Liver (tissue), 8 donors: ENCODE measurements at regions not wholly inside any gene's neighbourhood (a gene's known extent, or its start where the extent isn't known, plus 50 kb on each side); places are given as distances from the start of the nearest gene placed in this dataset.

Source experiments
- DNase-seq: peaks from one replicate; pipeline ENCODE4 v3.0.0-alpha.2; 2017; ENCODE audit warnings: low spot score
- H3K27ac ChIP-seq, 2 donors: one replicate each; pipeline ENCODE4 v1.7.0; 2013; ENCODE audit warnings: inconsistent platforms in 2 of 2, low read length in 2 of 2, control low read depth in 1 of 2, low read depth in 1 of 2, mild to moderate bottlenecking in 1 of 2
- H3K27me3 ChIP-seq, 4 donors: one replicate each; pipeline versions ENCODE4 v1.6.1 to v1.7.0; 2013; ENCODE audit warnings: low read length in 3 of 4, inconsistent platforms in 1 of 4, mild to moderate bottlenecking in 1 of 4, moderate library complexity in 1 of 4; ENCODE audit not compliant: control insufficient read depth in 4 of 4, insufficient read depth in 4 of 4
- H3K36me3 ChIP-seq, 4 donors: one replicate each; pipeline versions ENCODE4 v1.6.1 to v1.7.0; 2013; ENCODE audit warnings: low read length in 3 of 4, mild to moderate bottlenecking in 3 of 4, low read depth in 1 of 4, moderate library complexity in 1 of 4; ENCODE audit not compliant: control insufficient read depth in 4 of 4, insufficient read depth in 3 of 4
- H3K4me1 ChIP-seq, 4 donors: one replicate each; pipeline versions ENCODE4 v1.6.1 to v1.7.0; 2013; ENCODE audit warnings: low read length in 3 of 4, mild to moderate bottlenecking in 3 of 4, moderate library complexity in 1 of 4; ENCODE audit not compliant: control insufficient read depth in 4 of 4, insufficient read depth in 4 of 4
- H3K4me3 ChIP-seq, 3 donors: one replicate each; pipeline versions ENCODE4 v1.6.1 to v1.7.0; 2013; ENCODE audit warnings: low read length in 3 of 3, control low read depth in 1 of 3, low read depth in 1 of 3, mild to moderate bottlenecking in 1 of 3
- H3K9ac ChIP-seq, 2 donors: one replicate each; pipeline ENCODE4 v1.7.0; 2013; ENCODE audit warnings: low read length in 2 of 2, mild to moderate bottlenecking in 2 of 2, moderate library complexity in 2 of 2, control low read depth in 1 of 2, low read depth in 1 of 2
- H3K9me3 ChIP-seq, 4 donors: one replicate each; pipeline versions ENCODE4 v1.6.1 to v1.7.0; 2013; ENCODE audit warnings: low read length in 3 of 4; ENCODE audit not compliant: control insufficient read depth in 4 of 4
- EGR1 ChIP-seq, 2 donors: IDR thresholded peaks; 2 replicates each; pipeline ENCODE4 v1.6.1; 2016 to 2018; ENCODE audit warnings: antibody characterized with exemption in 2 of 2, low read depth in 2 of 2
- FOXA1 ChIP-seq: IDR thresholded peaks from 2 replicates; pipeline ENCODE4 v1.6.1; 2016; ENCODE audit warnings: antibody characterized with exemption
- GABPA ChIP-seq, 2 donors: IDR thresholded peaks in 1 of 2; conservative IDR thresholded peaks in 1 of 2; 2 replicates each; pipeline ENCODE4 v1.6.1; 2016; ENCODE audit warnings: antibody characterized with exemption in 2 of 2, mild to moderate bottlenecking in 1 of 2, moderate library complexity in 1 of 2
- HNF4G ChIP-seq: IDR thresholded peaks from 2 replicates; pipeline ENCODE4 v1.6.1; 2016; ENCODE audit warnings: antibody characterized with exemption
- SP1 ChIP-seq: IDR thresholded peaks from 2 replicates; pipeline ENCODE4 v1.6.1; 2018; ENCODE audit warnings: antibody characterized with exemption, mild to moderate bottlenecking
- TAF1 ChIP-seq: conservative IDR thresholded peaks from 2 replicates; pipeline ENCODE4 v1.6.1; 2016; ENCODE audit warnings: antibody characterized with exemption, mild to moderate bottlenecking
- YY1 ChIP-seq: IDR thresholded peaks from 2 replicates; pipeline ENCODE4 v1.6.1; 2016; ENCODE audit warnings: antibody characterized with exemption, mild to moderate bottlenecking
- WGBS: extraction: QIAGEN DNeasy Blood & Tissue Kit; methylation state at CpG from one replicate; pipeline ENCODE4 v1.1.7; 2013; 5-methylcytosine and 5-hydroxymethylcytosine counted together
- TF ChIP-seq, protein P1 (sequence below): IDR thresholded peaks from 2 replicates; pipeline ENCODE4 v1.6.1; 2016; ENCODE audit warnings: antibody characterized with exemption
- TF ChIP-seq, protein P2 (sequence below): IDR thresholded peaks from 2 replicates; pipeline ENCODE4 v1.6.1; 2016; ENCODE audit warnings: antibody characterized with exemption, mild to moderate bottlenecking
- TF ChIP-seq, protein P3 (sequence below): fragments of 150-350 bp; IDR thresholded peaks from 2 replicates; pipeline ENCODE4 v1.5.1; 2017; ENCODE audit warnings: improper control_type of control experiment, low read depth, low read length; ENCODE audit not compliant: missing input control
- TF ChIP-seq, protein P4 (sequence below): IDR thresholded peaks from 2 replicates; pipeline ENCODE4 v1.6.1; 2016; ENCODE audit warnings: antibody characterized with exemption
- donor health status: healthy.
- donor health status: healthy.
- donor health status: healthy.
- donor health status: healthy.
- donor health status: healthy.

DNA sequence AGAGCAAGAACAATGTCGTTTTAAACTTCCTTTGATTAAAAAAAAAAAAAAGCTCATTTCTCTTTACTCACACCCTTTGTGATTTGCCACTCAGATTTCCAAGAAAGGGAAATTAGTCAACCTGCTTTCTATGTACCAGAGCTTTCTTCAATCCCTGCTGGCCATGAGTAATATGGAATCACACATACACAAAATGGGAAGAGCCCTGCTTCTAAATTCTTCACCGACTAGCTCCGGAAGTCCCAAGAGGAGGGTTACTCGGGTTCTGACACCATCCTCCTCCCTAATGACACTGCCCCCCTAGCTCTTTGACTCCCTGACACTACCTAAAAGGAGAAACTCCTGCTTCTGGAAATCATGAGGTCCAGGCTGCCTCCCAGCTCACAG, 81.8 kb upstream of the SFMBT2 start:
- H3K27me3 ChIP-seq = peaks cover 0 to 4% (median 0%) of the 10 kb centered on the region in 4 donors
- H3K9me3 ChIP-seq = no peaks in the 10 kb centered on the region
- 67% methylated on average over 4 of the region's 4 CpGs for WGBS
- TF ChIP-seq FOXA1 = no peak
- TF ChIP-seq, protein P1, sequence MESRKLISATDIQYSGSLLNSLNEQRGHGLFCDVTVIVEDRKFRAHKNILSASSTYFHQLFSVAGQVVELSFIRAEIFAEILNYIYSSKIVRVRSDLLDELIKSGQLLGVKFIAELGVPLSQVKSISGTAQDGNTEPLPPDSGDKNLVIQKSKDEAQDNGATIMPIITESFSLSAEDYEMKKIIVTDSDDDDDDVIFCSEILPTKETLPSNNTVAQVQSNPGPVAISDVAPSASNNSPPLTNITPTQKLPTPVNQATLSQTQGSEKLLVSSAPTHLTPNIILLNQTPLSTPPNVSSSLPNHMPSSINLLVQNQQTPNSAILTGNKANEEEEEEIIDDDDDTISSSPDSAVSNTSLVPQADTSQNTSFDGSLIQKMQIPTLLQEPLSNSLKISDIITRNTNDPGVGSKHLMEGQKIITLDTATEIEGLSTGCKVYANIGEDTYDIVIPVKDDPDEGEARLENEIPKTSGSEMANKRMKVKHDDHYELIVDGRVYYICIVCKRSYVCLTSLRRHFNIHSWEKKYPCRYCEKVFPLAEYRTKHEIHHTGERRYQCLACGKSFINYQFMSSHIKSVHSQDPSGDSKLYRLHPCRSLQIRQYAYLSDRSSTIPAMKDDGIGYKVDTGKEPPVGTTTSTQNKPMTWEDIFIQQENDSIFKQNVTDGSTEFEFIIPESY = no peak
- no peak for TF ChIP-seq TAF1
- H3K4me3 ChIP-seq = no peak overlapping the region
- H3K9ac ChIP-seq = no peak overlapping the region
- H3K27ac ChIP-seq = no peak overlapping the region
- no peak for DNase-seq
- no peaks in the 10 kb centered on the region for H3K36me3 ChIP-seq
- H3K4me1 ChIP-seq = no peaks in the 10 kb centered on the region

DNA sequence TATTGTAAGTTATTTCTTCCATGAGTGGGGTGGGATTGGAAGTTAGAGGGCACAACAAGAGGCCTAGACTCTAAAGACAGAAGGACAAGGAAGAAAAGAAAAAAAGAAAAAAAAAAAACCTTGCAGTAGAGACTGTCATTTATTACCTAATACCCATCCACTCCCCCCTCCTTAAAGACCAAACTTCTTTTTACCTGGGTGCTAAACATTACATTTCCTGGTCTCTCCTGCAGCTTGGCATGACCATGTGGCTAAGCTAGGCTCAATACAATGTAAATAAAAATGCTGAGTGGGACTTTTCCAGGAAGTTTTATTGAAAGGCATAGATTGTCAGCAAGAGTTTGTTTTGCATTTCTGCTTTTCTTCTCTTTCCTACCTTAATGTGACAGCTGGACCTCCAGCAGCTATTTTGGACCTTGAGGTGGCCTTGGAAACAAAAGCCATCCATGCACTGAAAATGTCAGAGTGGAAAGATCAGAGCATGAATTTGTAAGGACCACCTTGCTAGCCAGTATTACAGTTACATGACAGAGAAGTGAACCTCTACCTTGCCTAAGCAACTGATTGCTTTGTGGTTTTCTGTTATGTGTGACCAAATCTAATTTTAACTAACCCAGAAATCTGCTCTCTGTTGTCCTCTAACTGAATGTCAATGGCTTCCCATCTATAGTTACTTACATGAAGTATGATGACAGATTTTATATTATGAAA, 81.3 kb upstream of the SFMBT2 start:
- Histone ChIP-seq H3K36me3 (no peaks in the 10 kb centered on the region), H3K27ac (no peak overlapping the region), H3K4me1 (no peaks in the 10 kb centered on the region), H3K9ac (no peak overlapping the region), H3K9me3 (no peaks in the 10 kb centered on the region), H3K4me3 (no peak overlapping the region), H3K27me3 (peaks cover 0 to 4% (median 0%) of the 10 kb centered on the region in 4 donors)
- TF ChIP-seq, protein P1 = no peak
- TF ChIP-seq YY1 (no peak), EGR1 (IDR thresholded peaks at IDR 0.05; ENCODE audit: low read depth in 2 of 2) (no peak), SP1 (no peak), TAF1 (no peak), GABPA (IDR thresholded peaks at IDR 0.05 in 1 of 2, conservative IDR thresholded peaks at IDR 0.05 in 1 of 2) (no peak), HNF4G (no peak)
- TF ChIP-seq, protein P2, sequence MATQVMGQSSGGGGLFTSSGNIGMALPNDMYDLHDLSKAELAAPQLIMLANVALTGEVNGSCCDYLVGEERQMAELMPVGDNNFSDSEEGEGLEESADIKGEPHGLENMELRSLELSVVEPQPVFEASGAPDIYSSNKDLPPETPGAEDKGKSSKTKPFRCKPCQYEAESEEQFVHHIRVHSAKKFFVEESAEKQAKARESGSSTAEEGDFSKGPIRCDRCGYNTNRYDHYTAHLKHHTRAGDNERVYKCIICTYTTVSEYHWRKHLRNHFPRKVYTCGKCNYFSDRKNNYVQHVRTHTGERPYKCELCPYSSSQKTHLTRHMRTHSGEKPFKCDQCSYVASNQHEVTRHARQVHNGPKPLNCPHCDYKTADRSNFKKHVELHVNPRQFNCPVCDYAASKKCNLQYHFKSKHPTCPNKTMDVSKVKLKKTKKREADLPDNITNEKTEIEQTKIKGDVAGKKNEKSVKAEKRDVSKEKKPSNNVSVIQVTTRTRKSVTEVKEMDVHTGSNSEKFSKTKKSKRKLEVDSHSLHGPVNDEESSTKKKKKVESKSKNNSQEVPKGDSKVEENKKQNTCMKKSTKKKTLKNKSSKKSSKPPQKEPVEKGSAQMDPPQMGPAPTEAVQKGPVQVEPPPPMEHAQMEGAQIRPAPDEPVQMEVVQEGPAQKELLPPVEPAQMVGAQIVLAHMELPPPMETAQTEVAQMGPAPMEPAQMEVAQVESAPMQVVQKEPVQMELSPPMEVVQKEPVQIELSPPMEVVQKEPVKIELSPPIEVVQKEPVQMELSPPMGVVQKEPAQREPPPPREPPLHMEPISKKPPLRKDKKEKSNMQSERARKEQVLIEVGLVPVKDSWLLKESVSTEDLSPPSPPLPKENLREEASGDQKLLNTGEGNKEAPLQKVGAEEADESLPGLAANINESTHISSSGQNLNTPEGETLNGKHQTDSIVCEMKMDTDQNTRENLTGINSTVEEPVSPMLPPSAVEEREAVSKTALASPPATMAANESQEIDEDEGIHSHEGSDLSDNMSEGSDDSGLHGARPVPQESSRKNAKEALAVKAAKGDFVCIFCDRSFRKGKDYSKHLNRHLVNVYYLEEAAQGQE = no peak
- TF ChIP-seq, protein P3, sequence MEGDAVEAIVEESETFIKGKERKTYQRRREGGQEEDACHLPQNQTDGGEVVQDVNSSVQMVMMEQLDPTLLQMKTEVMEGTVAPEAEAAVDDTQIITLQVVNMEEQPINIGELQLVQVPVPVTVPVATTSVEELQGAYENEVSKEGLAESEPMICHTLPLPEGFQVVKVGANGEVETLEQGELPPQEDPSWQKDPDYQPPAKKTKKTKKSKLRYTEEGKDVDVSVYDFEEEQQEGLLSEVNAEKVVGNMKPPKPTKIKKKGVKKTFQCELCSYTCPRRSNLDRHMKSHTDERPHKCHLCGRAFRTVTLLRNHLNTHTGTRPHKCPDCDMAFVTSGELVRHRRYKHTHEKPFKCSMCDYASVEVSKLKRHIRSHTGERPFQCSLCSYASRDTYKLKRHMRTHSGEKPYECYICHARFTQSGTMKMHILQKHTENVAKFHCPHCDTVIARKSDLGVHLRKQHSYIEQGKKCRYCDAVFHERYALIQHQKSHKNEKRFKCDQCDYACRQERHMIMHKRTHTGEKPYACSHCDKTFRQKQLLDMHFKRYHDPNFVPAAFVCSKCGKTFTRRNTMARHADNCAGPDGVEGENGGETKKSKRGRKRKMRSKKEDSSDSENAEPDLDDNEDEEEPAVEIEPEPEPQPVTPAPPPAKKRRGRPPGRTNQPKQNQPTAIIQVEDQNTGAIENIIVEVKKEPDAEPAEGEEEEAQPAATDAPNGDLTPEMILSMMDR = no peak
- TF ChIP-seq, protein P4, sequence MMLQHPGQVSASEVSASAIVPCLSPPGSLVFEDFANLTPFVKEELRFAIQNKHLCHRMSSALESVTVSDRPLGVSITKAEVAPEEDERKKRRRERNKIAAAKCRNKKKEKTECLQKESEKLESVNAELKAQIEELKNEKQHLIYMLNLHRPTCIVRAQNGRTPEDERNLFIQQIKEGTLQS = no peak
- DNase-seq = no peak
